Stimulated activated CD4-positive, alpha-beta T cell treated with anti-CD3 and anti-CD28 coated beads, TNF-alpha, amount 100 ng/mL, for 1 hour (primary cell): ENCODE measurements at regions not wholly inside any gene's neighbourhood (a gene's known extent, or its start where the extent isn't known, plus 50 kb on each side); places are given as distances from the start of the nearest gene placed in this dataset.

Source experiments
- DNase-seq, 3 donors: peaks; one replicate each; pipeline ENCODE4 v3.0.0-alpha.2; 2020; ENCODE audit warnings: low read depth in 3 of 3, low spot score in 1 of 3

GRCh38 chr12:61701471-61701870 lies 558.7 kb upstream of the USP15 start:
- no peak for DNase-seq

- no peak for DNase-seq
Observed at GRCh38 chr12:61706783-61707182, 553.4 kb upstream of the USP15 start.

GRCh38 chr12:61713121-61713520 lies 547.1 kb upstream of the USP15 start:
- no peak for DNase-seq

GRCh38 chr12:61717986-61718385 lies 542.2 kb upstream of the USP15 start:
- DNase-seq, result no peak

GRCh38 chr12:61739925-61740324 lies 520.3 kb upstream of the USP15 start:
- no peak for DNase-seq

GRCh38 chr12:61750604-61751003 lies 509.6 kb upstream of the USP15 start:
- DNase-seq, result no peak

- DNase-seq, result no peak
Observed at GRCh38 chr12:61754214-61754613, 506.0 kb upstream of the USP15 start.

- no peak for DNase-seq
Observed at GRCh38 chr12:61757831-61758505, 502.2 kb upstream of the USP15 start.

- no peak for DNase-seq
Observed at GRCh38 chr12:61758661-61759060, 501.5 kb upstream of the USP15 start.

- DNase-seq, result no peak
Observed at GRCh38 chr12:61765926-61766325, 494.3 kb upstream of the USP15 start.

GRCh38 chr12:61780435-61780834 lies 479.8 kb upstream of the USP15 start:
- no peak for DNase-seq

GRCh38 chr12:61781021-61781581 lies 479.1 kb upstream of the USP15 start:
- no peak for DNase-seq

GRCh38 chr12:61796846-61797245 lies 463.4 kb upstream of the USP15 start:
- no peak for DNase-seq

GRCh38 chr12:61797266-61797665 lies 462.9 kb upstream of the USP15 start:
- no peak for DNase-seq

- no peak for DNase-seq
Observed at GRCh38 chr12:61798778-61799177, 461.4 kb upstream of the USP15 start.

- DNase-seq, result no peak
Observed at GRCh38 chr12:61804301-61804700, 455.9 kb upstream of the USP15 start.

GRCh38 chr12:61808856-61809255 lies 451.3 kb upstream of the USP15 start:
- no peak for DNase-seq

- no peak for DNase-seq
Observed at GRCh38 chr12:61810486-61810885, 449.7 kb upstream of the USP15 start.

- DNase-seq, result no peak
Observed at GRCh38 chr12:61821381-61821780, 438.8 kb upstream of the USP15 start.

- DNase-seq, result no peak
Observed at GRCh38 chr12:61823102-61823501, 437.1 kb upstream of the USP15 start.

- no peak for DNase-seq
Observed at GRCh38 chr12:61846765-61847164, 413.4 kb upstream of the USP15 start.

GRCh38 chr12:61848893-61849292 lies 411.3 kb upstream of the USP15 start:
- no peak for DNase-seq

GRCh38 chr12:61853945-61854344 lies 406.3 kb upstream of the USP15 start:
- no peak for DNase-seq
